ENCODE measurements at regions not wholly inside any gene's neighbourhood (a gene's known extent, or its start where the extent isn't known, plus 50 kb on each side); places are given as distances from the start of the nearest gene placed in this dataset.

- Histone ChIP-seq H3K36me3 (ENCODE audit: low read depth, missing control alignments) (no peaks in the 10 kb centered on the region), H3K27me3 (no peaks in the 10 kb centered on the region), H3K9me3 (no peaks in the 10 kb centered on the region), H3K4me3 (no peak overlapping the region), H3K4me1 (no peaks in the 10 kb centered on the region), H3K27ac (no peak overlapping the region)
- DNase-seq: no peak
- intact Hi-C loops (cut with DNase I; ENCODE audit: low total_unique reads): no loop called here
- TF ChIP-seq POLR2A (IDR thresholded peaks at IDR 0.05): no peak
- no peak for TF ChIP-seq CTCF (IDR thresholded peaks at IDR 0.05)
- WGBS, 2 donors: 83 to 100% methylated on average over 1 of the region's 1 CpG
Measured at GRCh38 chr11:112831041-112831440, 130.2 kb upstream of the NCAM1 start.

GRCh38 chr11:112831969-112832766 is 129.1 kb upstream of the NCAM1 start:
- H3K4me1 ChIP-seq: no peaks in the 10 kb centered on the region
- intact Hi-C loops (cut with DNase I; ENCODE audit: low total_unique reads): no loop called here
- no peaks in the 10 kb centered on the region for H3K27me3 ChIP-seq
- no peaks in the 10 kb centered on the region for H3K36me3 ChIP-seq (ENCODE audit: low read depth, missing control alignments)
- TF ChIP-seq POLR2A (IDR thresholded peaks at IDR 0.05): no peak
- no peak for TF ChIP-seq CTCF (IDR thresholded peaks at IDR 0.05)
- H3K27ac ChIP-seq: no peak overlapping the region
- DNase-seq: no peak
- 74 to 86% methylated on average over 3 of the region's 3 CpGs for WGBS, 2 donors
- no peaks in the 10 kb centered on the region for H3K9me3 ChIP-seq
- no peak overlapping the region for H3K4me3 ChIP-seq

GRCh38 chr11:112834277-112834755 is 126.9 kb upstream of the NCAM1 start:
- no peak overlapping the region for H3K27ac ChIP-seq
- no peak for TF ChIP-seq CTCF (IDR thresholded peaks at IDR 0.05)
- no peak for TF ChIP-seq POLR2A (IDR thresholded peaks at IDR 0.05)

GRCh38 chr11:112835591-112836255 is 125.5 kb upstream of the NCAM1 start:
- no peaks in the 10 kb centered on the region for H3K9me3 ChIP-seq
- no peaks in the 10 kb centered on the region for H3K36me3 ChIP-seq (ENCODE audit: low read depth, missing control alignments)
- no peaks in the 10 kb centered on the region for H3K27me3 ChIP-seq
- H3K27ac ChIP-seq: no peak overlapping the region
- whole genome bisulfite sequencing, 2 donors: 66 to 76% methylated on average over 13 of the region's 13 CpGs
- intact Hi-C loops (cut with DNase I; ENCODE audit: low total_unique reads): no loop called here
- TF ChIP-seq POLR2A (IDR thresholded peaks at IDR 0.05) (no peak), CTCF (IDR thresholded peaks at IDR 0.05) (no peak)
- no peak for DNase-seq
- H3K4me3 ChIP-seq: no peak overlapping the region
- H3K4me1 ChIP-seq: no peaks in the 10 kb centered on the region

More at GRCh38 chr11:112834277-112834755, 126.9 kb upstream of the NCAM1 start:
- H3K9me3 ChIP-seq: no peaks in the 10 kb centered on the region
- H3K4me3 ChIP-seq: no peak overlapping the region
- DNase-seq: peak; percentile 75
- H3K4me1 ChIP-seq: no peaks in the 10 kb centered on the region
- no peaks in the 10 kb centered on the region for H3K27me3 ChIP-seq
- 37 to 47% methylated on average over 5 of the region's 5 CpGs for WGBS, 2 donors
- intact Hi-C loops (cut with DNase I; ENCODE audit: low total_unique reads): no loop called here
- no peaks in the 10 kb centered on the region for H3K36me3 ChIP-seq (ENCODE audit: low read depth, missing control alignments)

Measured in testis (tissue), 2 donors.